ENCODE measurements at regions not wholly inside any gene's neighbourhood (a gene's known extent, or its start where the extent isn't known, plus 50 kb on each side); places are given as distances from the start of the nearest gene placed in this dataset.
"Not testable (repeated sequence)": the region's sequence is repeated elsewhere in the genome, so short reads cannot be mapped to it uniquely, and the experiment has no call there.

- not testable (repeated sequence) for TF ChIP-seq CTCF (IDR thresholded peaks at IDR 0.05 in 8 of 11, conservative IDR thresholded peaks at IDR 0.05 in 3 of 11); POLR2A (IDR thresholded peaks at IDR 0.05)
Observed at GRCh38 chr15:22714358-22715132, 71.9 kb upstream of the NIPA1 start.
